NOMO-1 treated with DMSO at 0.1 percent for 48 hours (cell line): ENCODE measurements at regions not wholly inside any gene's neighbourhood (a gene's known extent, or its start where the extent isn't known, plus 50 kb on each side); places are given as distances from the start of the nearest gene placed in this dataset.
"Not testable (repeated sequence)": the region's sequence is repeated elsewhere in the genome, so short reads cannot be mapped to it uniquely, and the experiment has no call there.

Experiments used
- DNase-seq: peaks from one replicate; lab custom pipeline; 2025; ENCODE audit not compliant: unreplicated experiment; lab: John Stamatoyannopoulos, UW

DNA sequence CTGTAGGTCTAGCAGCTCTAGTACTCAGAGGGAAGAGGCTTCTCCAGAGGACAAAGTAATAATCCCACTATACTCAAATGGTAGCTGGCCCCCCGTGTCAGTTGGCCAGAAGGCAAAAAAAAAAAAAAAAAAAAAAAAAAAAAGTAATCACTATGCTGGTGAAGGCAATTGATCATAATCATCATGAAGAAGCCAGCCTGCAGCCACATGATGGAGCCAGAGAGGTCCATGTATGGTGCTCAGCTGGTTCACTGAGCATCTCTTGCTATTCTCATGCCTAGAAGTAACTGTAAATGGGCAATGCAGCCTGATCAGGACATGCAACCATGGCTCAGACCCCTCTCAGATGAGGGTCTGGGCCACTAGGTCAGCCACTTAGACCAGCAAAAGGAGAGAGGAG lies 378.8 kb downstream of the MED13L start:
- DNase-seq, result no peak

DNA sequence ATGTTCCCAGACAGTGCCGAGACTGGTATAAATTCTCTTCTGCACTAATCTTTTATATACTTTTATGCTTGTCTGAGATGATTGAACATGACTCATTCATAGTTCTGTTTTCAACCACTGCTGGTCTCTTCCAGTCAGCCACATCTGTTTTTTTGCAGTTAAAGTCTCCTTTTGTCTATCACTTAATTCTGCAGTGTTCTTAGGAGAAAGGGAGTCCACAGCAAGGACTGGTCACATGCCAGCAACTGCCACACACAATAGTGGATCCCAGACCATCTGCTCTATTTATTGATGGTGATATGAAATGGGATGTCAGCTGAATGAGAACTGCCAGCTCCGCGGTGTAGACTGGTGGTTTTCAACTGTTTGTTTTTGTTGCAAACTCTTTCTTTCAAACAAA lies 379.8 kb downstream of the MED13L start:
- no peak for DNase-seq

DNA sequence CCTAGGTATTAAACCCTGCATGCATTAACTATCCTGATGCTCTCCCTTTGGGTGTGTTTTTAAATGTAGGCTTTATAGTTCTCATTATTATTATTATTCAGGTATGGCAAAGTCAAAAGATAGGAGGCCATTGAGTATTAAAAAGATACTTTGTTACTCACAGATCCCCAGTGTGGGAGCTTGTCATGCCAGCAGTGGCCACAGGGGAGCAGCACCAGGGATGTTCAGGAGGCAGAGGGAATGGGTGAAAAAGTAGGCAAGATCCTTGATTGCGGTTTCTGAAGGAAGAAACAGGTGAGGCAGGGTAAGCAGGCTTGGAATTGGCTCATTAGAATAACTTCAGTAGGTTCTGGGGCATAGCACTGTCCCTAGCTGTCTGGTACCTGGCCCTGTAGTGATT lies 382.2 kb downstream of the MED13L start:
- no peak for DNase-seq

DNA sequence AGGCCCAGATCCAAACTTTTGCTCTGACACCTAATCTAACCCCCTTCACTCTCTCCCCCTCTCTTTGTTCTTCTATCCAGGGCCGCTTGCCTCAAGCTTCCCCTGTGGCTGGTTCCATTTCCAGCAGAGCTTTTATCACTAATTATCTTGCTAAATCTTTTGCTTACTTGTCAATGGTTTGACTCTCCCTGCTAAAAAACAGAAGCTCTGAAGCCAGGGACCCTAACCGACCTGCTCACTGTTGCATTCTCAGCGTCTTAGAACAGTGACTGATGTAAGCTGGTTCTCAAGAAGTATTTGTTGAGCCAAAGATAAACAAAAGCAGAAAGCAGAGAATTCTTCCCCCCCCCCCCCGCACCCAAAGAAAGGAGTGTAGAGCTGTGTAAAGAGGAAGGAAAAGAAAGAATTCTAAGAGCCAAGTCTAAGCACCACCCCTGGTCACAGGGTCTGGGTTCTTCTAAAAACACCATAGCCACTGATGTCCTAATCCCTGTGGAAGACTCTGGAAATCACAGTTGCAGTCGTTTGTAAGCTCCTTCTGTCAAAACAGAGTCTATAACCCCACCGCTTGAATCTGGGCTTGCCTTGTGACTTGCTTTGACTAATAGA lies 385.8 kb downstream of the MED13L start:
- no peak for DNase-seq

DNA sequence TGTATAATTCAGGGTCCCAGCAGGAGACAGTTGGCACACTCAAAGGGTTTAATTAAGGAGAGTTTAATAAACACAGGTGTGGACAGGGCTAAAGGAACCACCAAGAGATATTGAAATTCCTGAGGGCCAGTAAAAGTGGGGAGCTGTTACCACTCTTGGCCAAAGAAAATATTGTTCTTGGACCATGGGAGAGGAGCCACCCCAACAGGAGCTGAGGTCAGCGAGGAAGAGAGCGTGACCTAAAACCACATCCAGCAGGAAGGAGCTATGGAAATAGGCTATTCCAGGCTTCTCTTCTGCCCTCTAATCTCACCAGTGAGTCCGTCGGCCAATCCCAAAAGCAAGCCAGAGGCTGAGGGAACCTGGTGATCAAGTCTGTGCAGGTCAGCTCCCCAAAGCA lies 390.8 kb downstream of the MED13L start:
- no peak for DNase-seq

DNA sequence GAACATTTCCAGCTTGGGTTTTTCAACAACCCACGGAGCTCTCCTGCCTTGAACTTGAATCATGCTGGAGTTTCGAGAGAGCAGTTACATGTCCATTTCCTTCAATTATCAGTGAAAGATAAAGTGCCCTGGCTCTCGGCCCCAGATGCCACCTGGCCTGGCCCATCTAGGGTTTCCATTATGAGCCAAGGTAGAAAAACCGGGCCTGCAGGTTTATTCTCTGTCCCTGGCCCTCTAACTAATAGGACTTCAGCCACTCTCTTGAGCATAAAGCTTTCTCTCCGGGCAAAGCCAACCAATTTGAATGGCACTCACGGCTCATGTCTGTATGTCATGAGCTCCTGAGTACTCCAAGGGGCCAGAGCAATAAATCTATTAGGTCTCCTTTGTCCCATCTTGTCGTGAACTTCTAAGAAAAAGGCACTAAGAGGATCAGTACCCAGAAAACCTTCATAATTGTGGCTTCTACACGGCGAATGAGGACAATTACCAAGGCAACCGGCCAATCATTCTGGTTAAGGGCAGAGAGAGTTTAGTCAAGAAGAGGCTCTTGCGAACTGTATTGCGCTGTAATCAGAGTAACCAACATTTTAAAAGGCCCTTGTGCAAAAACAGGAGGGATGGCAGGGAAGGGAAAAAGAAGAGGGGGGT lies 392.3 kb downstream of the MED13L start:
- no peak for DNase-seq

DNA sequence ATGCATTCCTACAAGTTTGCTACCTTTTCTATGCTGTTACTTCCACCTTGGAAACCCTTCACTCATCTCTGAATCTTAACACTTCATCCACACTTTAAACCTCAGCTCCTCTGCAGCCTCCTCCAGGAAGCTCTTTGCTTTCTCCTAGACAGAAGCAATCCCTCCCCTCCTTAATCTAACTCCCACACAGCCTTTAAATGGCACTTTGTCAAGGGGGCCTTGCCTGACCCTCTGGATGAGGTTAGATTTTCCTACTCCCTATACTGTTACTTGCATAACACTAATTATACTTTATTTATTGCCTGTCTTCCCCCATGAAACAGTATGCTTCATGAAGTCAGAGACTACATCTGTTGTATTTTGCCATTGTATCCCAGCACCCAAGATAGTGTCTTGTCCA lies 394.6 kb downstream of the MED13L start:
- no peak for DNase-seq

DNA sequence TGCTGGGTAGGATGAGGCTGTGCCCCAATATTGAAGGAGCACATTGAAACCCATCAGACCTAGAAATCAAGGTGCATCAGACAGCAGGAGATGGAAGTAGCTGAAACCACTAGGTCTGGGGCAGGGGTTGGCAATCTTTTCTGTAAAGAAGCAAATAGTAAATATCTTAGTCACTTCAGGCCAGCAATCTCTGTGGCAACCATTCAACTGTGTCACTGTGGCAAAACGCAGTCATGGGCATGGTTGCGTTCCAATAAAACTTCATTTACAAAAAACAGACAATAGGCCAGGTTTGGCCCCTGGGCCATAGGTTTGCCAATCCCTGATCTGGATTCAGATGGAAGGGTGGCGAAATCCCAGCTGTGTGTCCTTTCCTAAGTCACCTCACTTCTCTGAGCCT lies 397.3 kb downstream of the MED13L start:
- no peak for DNase-seq

DNA sequence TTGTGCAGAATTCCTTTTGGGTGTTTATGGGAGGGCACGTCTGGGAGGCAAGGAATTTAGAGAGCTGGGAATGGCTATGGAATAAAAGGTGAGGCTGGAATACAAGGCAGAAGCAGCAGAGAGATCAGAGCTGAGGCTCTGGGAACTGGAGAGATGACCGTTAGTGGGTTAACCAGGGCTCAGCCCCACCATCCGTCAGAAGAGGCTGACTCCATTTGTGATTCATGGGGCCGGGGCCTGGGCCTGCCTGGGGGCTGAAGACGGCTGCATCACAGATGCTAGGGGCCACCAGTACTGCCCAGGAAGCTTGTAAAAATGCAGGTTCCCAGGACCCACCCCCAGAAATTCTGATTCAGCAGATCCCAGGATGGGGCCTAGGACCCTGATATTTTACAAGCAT lies 398.1 kb downstream of the MED13L start:
- DNase-seq, result no peak

DNA sequence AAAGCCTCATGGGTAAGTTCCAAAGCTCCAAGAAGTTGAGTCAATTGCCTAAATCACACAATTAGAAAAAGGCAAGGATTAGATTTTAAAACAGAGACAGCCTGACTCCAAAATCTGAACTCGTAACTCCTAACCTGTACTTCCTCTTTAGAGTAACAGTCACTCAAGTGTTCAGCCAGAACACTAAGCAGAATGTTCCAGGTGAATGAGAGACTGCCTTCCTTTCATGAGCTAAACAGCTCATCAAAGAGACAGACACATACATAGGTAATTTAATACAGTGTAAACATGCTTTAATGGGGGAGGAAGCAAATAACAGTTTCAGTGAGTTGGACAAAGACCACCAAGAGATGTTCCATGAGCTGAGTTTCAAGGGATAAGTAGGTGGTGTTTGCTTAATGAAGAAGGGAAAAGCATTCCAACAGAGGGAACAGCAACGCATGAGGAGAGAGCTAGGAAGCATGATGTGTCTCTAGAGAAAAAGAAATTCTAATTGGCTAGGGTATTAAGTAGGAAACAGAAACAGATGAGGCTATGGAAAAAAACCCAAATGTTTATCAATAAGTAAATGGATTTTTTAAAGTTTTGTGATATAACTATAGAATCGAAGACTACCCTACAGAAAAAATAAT lies 403.9 kb downstream of the MED13L start:
- DNase-seq, result no peak

DNA sequence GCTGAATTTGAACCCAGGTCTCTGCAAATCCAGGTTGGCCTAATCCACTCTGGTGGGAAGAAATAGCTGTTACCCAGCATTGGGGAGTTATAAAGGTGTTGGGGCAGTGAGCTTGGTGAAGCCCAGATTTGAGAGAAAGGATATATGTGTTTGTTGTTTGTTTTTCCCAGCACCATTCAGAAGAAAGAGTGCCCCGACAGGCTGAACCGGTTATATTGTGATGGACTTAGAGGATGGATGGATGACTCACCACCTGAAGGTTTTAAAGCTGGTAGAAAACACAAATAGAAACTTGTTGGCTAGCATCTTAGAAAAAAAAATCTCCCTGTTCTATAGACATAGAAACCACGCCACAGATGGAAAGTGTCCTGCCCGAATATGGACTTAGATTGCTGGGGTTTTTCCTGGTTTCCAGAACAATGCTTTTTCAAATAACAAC lies 404.6 kb downstream of the MED13L start:
- no peak for DNase-seq

DNA sequence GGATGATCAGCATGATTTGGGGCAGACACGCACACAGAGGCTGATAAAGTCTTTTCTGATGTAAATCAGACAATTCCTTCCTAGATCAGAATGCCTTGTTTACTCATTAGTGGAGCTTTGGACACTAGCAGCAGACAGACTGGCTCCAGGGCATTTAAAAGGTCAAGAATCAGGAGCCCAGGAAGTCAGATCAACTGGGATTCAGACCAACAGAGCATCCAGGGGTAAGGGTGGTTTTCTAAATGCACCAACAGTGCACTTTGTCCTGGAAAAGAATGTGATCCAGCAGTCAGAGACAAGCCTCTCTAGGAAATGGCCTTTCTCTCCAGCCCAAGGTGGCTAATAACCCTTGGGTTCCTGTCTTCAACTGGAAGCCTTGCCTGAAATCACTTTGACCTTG lies 405.3 kb downstream of the MED13L start:
- DNase-seq, result no peak

DNA sequence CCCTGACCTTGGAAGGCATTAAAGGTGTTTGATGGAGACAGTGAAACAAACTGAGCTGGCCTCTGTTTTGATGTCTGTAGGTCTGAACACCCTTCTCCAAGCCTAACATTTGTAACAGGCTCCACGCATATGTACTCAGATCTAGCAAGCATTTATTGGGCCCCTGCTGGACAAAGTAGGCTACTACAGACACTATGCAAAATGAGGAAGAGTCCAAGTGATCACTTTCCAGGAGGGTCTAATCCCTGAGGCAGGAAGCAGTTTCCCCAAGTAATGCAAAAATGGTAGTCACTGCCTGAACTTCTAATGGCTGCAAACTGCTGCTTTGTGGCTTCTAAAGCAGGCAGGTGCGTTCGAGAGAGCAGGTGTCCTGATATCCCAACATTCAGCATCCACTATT lies 405.8 kb downstream of the MED13L start:
- peak; percentile 0 for DNase-seq

DNA sequence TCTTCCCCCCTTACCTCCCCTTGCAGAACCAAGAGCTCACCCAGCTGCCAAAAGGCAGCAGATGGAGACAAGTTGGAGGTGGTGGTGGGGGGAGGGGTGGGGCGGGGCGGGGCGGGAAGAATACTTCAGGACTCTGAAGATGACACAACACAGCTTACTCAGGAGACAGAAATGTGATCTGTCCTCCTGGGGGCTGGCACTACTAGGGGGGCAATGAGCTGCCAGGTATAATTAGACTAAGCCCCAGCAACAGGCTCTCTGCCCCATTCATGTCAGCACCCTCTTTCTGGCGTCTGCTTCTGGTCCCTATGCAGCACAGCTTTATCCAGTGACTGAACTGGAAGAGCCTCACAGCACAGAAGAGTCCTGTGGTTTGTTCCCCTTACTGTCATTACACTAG lies 407.0 kb downstream of the MED13L start:
- no peak for DNase-seq

DNA sequence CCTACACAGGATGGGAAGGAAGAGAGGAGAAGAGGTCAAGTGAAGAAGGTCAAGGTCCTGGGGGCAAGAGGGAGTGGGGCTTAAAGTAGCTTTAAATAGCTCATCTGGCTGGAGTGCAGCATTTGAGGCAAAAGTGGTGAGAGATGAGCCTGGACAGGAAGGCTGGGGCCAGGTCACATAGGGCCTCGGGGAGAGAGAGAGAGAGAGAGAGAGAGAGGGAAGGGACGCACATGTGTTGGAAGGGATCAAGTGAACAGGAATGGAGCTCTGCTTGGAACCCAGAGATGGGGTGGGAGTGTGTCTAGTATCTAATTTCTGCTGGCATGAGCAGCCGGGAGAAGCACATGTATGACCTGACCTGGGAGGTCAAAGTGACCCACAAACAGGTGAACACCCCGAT lies 407.5 kb downstream of the MED13L start:
- DNase-seq, result no peak

DNA sequence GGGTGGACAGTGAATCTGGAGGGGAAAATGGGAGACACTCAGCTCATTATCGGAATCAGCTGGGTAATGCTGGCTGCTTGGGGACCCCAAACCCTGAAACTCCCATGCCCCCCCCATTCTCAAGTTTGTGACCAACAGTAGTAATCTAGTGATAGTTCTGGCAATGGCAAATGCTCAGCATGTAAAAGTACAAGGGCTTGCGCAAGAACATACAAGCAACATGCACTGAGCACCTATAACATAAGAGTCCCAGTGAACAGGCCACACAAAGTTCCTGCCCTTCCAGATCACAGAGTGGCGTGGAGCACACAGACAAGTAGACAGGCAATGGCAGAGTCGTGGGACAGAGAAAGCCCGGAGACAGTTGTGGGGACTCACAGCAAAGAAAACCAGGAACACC lies 407.9 kb downstream of the MED13L start:
- DNase-seq, result no peak

DNA sequence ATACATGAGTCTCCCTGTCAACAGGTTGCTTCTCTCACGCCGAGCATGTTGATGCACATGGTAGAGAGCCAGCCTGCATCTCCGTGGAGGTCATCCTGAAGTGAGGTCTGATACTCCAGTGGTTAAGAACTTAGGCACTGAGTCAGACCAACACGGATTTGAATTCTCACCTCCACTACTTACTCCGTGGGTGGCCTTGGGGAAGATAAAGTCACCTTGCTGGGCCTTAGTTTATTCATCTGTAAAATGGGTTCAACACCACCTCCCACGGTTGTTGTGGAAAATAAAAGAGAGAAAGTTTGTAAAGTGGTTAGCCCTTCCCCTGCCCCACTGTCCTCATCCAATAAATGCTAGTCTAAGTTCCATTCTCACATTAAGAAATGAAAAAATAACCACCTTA lies 408.9 kb downstream of the MED13L start:
- no peak for DNase-seq

DNA sequence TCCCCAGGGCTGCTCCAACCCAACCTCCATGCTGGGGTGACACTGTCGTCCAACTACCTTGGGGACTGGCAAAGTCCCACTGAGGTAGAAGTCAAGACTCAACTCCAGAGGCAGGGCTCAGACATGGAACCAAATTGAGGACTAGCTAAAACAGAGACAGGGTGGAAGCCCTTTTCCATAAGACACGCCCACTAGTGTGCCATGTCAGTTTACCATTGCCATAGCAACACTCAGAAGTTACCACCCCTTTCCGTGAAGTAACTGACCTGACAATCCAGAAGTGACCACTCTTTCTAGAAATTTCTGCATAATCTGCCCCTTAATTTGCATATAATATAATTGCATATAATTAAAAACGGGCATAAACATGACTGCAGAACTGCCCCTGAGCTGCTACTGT lies 409.6 kb downstream of the MED13L start:
- DNase-seq, result no peak

DNA sequence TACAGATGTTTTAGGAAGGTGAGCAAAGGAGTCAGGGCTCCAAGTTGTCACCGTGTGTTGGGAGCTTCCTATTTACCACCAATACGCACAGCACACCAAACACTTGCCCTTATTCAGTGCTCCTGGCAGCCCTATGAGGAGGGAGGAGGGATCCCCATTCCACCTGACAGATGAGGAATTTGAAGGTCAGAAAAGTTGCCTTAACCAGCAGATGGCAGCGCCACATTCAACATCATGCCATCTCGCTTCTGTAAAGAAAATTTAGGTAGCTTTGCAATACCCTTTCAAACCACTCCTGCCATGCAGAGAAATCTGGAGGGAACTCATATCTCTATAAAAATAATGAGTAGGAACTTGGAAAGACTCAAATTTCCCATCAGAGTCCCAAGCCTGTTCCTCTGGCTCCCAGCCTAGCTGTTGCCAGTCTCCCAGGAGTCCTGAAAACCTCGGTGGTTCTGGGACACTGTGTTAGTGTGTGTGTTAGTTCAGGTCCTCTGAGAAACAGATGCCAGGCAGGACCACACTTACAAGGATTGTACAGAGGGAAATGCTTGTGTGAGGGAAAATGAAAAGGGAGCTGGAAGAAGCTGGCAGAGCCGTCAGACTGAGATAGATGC lies 410.5 kb downstream of the MED13L start:
- no peak for DNase-seq

DNA sequence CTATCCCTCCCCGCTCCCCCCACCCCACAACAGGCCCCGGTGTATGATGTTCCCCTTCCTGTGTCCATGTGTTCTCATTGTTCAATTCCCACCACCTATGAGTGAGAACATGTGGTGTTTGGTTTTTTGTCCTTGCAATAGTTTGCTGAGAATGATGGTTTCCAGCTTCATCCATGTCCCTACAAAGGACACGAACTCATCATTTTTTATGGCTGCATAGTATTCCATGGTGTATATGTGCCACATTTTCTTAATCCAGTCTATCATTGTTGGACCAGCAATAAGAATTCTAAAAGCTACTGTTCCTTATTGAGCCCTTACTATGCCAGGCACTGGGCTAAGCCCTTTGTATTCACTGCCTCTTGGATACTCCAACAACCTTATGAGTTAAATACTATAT lies 411.2 kb downstream of the MED13L start:
- DNase-seq, result not testable (repeated sequence)

DNA sequence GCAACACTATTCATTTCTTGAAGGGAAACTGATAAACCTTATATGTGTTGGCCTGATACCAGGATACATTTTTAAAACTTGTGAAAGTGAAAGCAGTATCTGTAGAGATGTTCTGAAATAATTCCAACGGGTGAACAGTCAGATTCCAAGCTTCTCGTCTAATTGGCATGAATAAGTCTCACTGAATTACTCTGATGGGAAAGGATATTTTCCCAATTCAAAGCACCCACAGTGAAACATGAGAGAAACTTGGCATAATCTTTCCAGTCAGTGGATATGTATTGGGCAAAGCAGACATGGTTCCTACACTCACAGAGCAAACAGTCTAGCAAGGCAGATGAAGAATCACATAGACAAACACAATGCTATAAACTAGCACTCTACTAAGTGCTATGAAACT lies 413.1 kb downstream of the MED13L start:
- no peak for DNase-seq

DNA sequence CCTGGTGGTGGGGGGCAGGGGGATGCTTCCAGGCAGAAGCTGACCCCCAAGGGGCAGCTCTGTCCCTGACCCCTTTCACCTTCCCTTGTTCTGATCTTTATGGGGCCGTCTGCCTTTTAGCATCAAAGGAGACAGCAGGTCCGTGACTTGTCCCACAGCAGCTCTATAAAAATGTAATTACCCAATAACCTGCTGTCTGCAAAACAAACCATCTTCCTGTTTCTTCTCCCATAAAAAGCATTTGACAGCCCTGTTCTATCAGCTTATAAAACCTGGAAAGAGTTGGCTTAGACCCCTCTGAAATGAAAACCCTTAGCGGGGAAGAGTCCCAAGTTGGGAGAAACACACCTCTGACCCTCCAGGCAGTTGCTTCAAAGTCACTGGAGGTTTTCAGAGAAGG lies 416.9 kb downstream of the MED13L start:
- no peak for DNase-seq
